HG03565 (cell line): ENCODE measurements at regions not wholly inside any gene's neighbourhood (a gene's known extent, or its start where the extent isn't known, plus 50 kb on each side); places are given as distances from the start of the nearest gene placed in this dataset.
A peak's percentile ranks its signal among the peaks of the same experiment; 100 is the strongest.
"Not testable (repeated sequence)": the region's sequence is repeated elsewhere in the genome, so short reads cannot be mapped to it uniquely, and the experiment has no call there.

Experiments
- ATAC-seq: cut with Tn5 transposase; IDR thresholded peaks from one replicate; pipeline ENCODE4 v1.9.1; 2021; ENCODE audit warnings: mild to moderate bottlenecking, moderate library complexity; ENCODE audit not compliant: unreplicated experiment

GRCh38 chr10:8278099-8278498, 223.6 kb downstream of the GATA3 start:
- peak; percentile 56 for ATAC-seq

- no peak for ATAC-seq
Measured at GRCh38 chr10:8279598-8279997, 225.1 kb downstream of the GATA3 start.

GRCh38 chr10:8280946-8281345, 226.5 kb downstream of the GATA3 start:
- ATAC-seq = no peak

- ATAC-seq = no peak
Measured at GRCh38 chr10:8282340-8282739, 227.9 kb downstream of the GATA3 start.

GRCh38 chr10:8283166-8283905, 228.8 kb downstream of the GATA3 start:
- ATAC-seq = no peak

GRCh38 chr10:8283986-8284385, 229.5 kb downstream of the GATA3 start:
- ATAC-seq = no peak

GRCh38 chr10:8285970-8286369, 231.5 kb downstream of the GATA3 start:
- not testable (repeated sequence) for ATAC-seq

GRCh38 chr10:8288600-8288999, 234.1 kb downstream of the GATA3 start:
- no peak for ATAC-seq

- ATAC-seq = no peak
Measured at GRCh38 chr10:8289186-8289924, 234.9 kb downstream of the GATA3 start.

- ATAC-seq = no peak
Measured at GRCh38 chr10:8294779-8295178, 240.3 kb downstream of the GATA3 start.

GRCh38 chr10:8295311-8295710, 240.8 kb downstream of the GATA3 start:
- no peak for ATAC-seq

GRCh38 chr10:8296090-8296733, 241.7 kb downstream of the GATA3 start:
- no peak for ATAC-seq

- no peak for ATAC-seq
Measured at GRCh38 chr10:8296734-8297101, 242.2 kb downstream of the GATA3 start.

GRCh38 chr10:8297107-8297506, 242.6 kb downstream of the GATA3 start:
- ATAC-seq = no peak

- ATAC-seq = no peak
Measured at GRCh38 chr10:8297959-8298358, 243.5 kb downstream of the GATA3 start.

GRCh38 chr10:8298896-8299570, 244.5 kb downstream of the GATA3 start:
- ATAC-seq = no peak

- ATAC-seq = no peak
Measured at GRCh38 chr10:8300925-8301324, 246.4 kb downstream of the GATA3 start.

GRCh38 chr10:8301333-8301732, 246.8 kb downstream of the GATA3 start:
- ATAC-seq = no peak

- no peak for ATAC-seq
Measured at GRCh38 chr10:8301831-8302230, 247.3 kb downstream of the GATA3 start.

GRCh38 chr10:8302565-8302964, 248.1 kb downstream of the GATA3 start:
- ATAC-seq = no peak

GRCh38 chr10:8304861-8305260, 250.4 kb downstream of the GATA3 start:
- no peak for ATAC-seq
